Activated naive CD4-positive, alpha-beta T cell treated with anti-CD3 and anti-CD28 coated beads, Interleukin-2, amount 10 ng/mL, durations not matched to agents 7 days and 5 days (primary cell): ENCODE measurements at regions not wholly inside any gene's neighbourhood (a gene's known extent, or its start where the extent isn't known, plus 50 kb on each side); places are given as distances from the start of the nearest gene placed in this dataset.

ENCODE experiments used
- CTCF ChIA-PET: fragments of 350-600 bp; sonication (Branson Sonifier 250); formaldehyde crosslinking; loops from one replicate; lab custom pipeline; 2021; ENCODE audit warnings: antibody characterized with exemption; lab: Charles Lee
- DNase-seq: peaks from one replicate; pipeline ENCODE4 v3.0.0-alpha.2; 2020
- H3K27ac Mint-ChIP-seq: one replicate; pipeline ENCODE4 v1.8.0; 2021; ENCODE audit warnings: mild to moderate bottlenecking, moderate library complexity, mixed read lengths
- H3K27me3 Mint-ChIP-seq: one replicate; pipeline ENCODE4 v1.8.0; 2021; ENCODE audit warnings: mild to moderate bottlenecking, mixed read lengths
- H3K36me3 Mint-ChIP-seq: one replicate; pipeline ENCODE4 v1.8.0; 2021; ENCODE audit warnings: mixed read lengths
- H3K4me1 Mint-ChIP-seq: one replicate; pipeline ENCODE4 v1.8.0; 2021; ENCODE audit warnings: mixed read lengths
- H3K4me3 Mint-ChIP-seq: one replicate; pipeline ENCODE4 v1.8.0; 2021; ENCODE audit warnings: mild to moderate bottlenecking, moderate library complexity, mixed read lengths
- H3K9me3 Mint-ChIP-seq: one replicate; pipeline ENCODE4 v1.8.0; 2021; ENCODE audit warnings: mixed read lengths

- no peak overlapping the region for H3K4me3 Mint-ChIP-seq
- peaks cover 26% of the 10 kb centered on the region for H3K36me3 Mint-ChIP-seq
- peaks cover 46% of the 10 kb centered on the region for H3K9me3 Mint-ChIP-seq
- H3K27ac Mint-ChIP-seq = no peak overlapping the region
- H3K27me3 Mint-ChIP-seq = peaks cover 40% of the 10 kb centered on the region
- peaks cover 37% of the 10 kb centered on the region for H3K4me1 Mint-ChIP-seq
- no peak for DNase-seq
- CTCF ChIA-PET = interaction anchor here (0.7 to 1.9 kb wide), 11 partner anchors 10 to 494 kb away, joined by 3 to 16 read pairs (median 4); no protein-coding TSS in a partner anchor
Observed at GRCh38 chr9:95726756-95727155, 148.7 kb upstream of the ERCC6L2 start.

- CTCF ChIA-PET = interaction anchor here (0.8 kb wide), 1 partner anchor 337 kb away, joined by 3 read pairs; no protein-coding TSS in a partner anchor
- no peak for DNase-seq
- Mint-ChIP-seq H3K27ac (peak overlapping the region; percentile 70), H3K4me3 (no peak overlapping the region), H3K4me1 (peaks cover 37% of the 10 kb centered on the region), H3K9me3 (peaks cover 42% of the 10 kb centered on the region), H3K36me3 (peaks cover 24% of the 10 kb centered on the region), H3K27me3 (peaks cover 30% of the 10 kb centered on the region)
Observed at GRCh38 chr9:95725045-95725444, 150.4 kb upstream of the ERCC6L2 start.

GRCh38 chr9:95724253-95724991, 151.1 kb upstream of the ERCC6L2 start:
- H3K4me3 Mint-ChIP-seq = peak overlapping the region; percentile 3
- peak overlapping the region; percentile 70 for H3K27ac Mint-ChIP-seq
- DNase-seq = peak; percentile 84
- peaks cover 24% of the 10 kb centered on the region for H3K36me3 Mint-ChIP-seq
- peaks cover 41% of the 10 kb centered on the region for H3K9me3 Mint-ChIP-seq
- peaks cover 27% of the 10 kb centered on the region for H3K27me3 Mint-ChIP-seq
- H3K4me1 Mint-ChIP-seq = peaks cover 37% of the 10 kb centered on the region
- CTCF ChIA-PET = interaction anchor here (0.8 kb wide), 1 partner anchor 338 kb away, joined by 3 read pairs; no protein-coding TSS in a partner anchor

- no peak for DNase-seq
- peaks cover 22% of the 10 kb centered on the region for H3K27me3 Mint-ChIP-seq
- CTCF ChIA-PET = no interaction called here
- peaks cover 43% of the 10 kb centered on the region for H3K9me3 Mint-ChIP-seq
- H3K27ac Mint-ChIP-seq = no peak overlapping the region
- H3K36me3 Mint-ChIP-seq = peaks cover 20% of the 10 kb centered on the region
- H3K4me3 Mint-ChIP-seq = no peak overlapping the region
- peaks cover 35% of the 10 kb centered on the region for H3K4me1 Mint-ChIP-seq
Observed at GRCh38 chr9:95722141-95722540, 153.3 kb upstream of the ERCC6L2 start.

- peaks cover 46% of the 10 kb centered on the region for H3K9me3 Mint-ChIP-seq
- peaks cover 35% of the 10 kb centered on the region for H3K4me1 Mint-ChIP-seq
- H3K27me3 Mint-ChIP-seq = peaks cover 17% of the 10 kb centered on the region
- H3K36me3 Mint-ChIP-seq = peaks cover 20% of the 10 kb centered on the region
- H3K4me3 Mint-ChIP-seq = no peak overlapping the region
- no peak overlapping the region for H3K27ac Mint-ChIP-seq
- no peak for DNase-seq
- CTCF ChIA-PET = no interaction called here
Observed at GRCh38 chr9:95721061-95721531, 154.4 kb upstream of the ERCC6L2 start.

GRCh38 chr9:95720496-95720895, 155.0 kb upstream of the ERCC6L2 start:
- Mint-ChIP-seq H3K27ac (no peak overlapping the region), H3K4me1 (peaks cover 29% of the 10 kb centered on the region), H3K9me3 (peaks cover 47% of the 10 kb centered on the region), H3K36me3 (peaks cover 17% of the 10 kb centered on the region), H3K27me3 (peaks cover 17% of the 10 kb centered on the region), H3K4me3 (no peak overlapping the region)
- CTCF ChIA-PET = no interaction called here
- no peak for DNase-seq

- no peak overlapping the region for H3K27ac Mint-ChIP-seq
Observed at GRCh38 chr9:95719354-95719753, 156.1 kb upstream of the ERCC6L2 start.

GRCh38 chr9:95718263-95718662, 157.2 kb upstream of the ERCC6L2 start:
- H3K27ac Mint-ChIP-seq = no peak overlapping the region
- H3K4me3 Mint-ChIP-seq = no peak overlapping the region
- H3K4me1 Mint-ChIP-seq = peaks cover 9% of the 10 kb centered on the region
- peaks cover 18% of the 10 kb centered on the region for H3K27me3 Mint-ChIP-seq
- H3K9me3 Mint-ChIP-seq = peaks cover 34% of the 10 kb centered on the region
- CTCF ChIA-PET = no interaction called here
- H3K36me3 Mint-ChIP-seq = peaks cover 11% of the 10 kb centered on the region
- no peak for DNase-seq

More at GRCh38 chr9:95719354-95719753, 156.1 kb upstream of the ERCC6L2 start:
- H3K27me3 Mint-ChIP-seq = peaks cover 17% of the 10 kb centered on the region
- H3K36me3 Mint-ChIP-seq = peaks cover 17% of the 10 kb centered on the region
- CTCF ChIA-PET = no interaction called here
- DNase-seq = no peak
- peaks cover 38% of the 10 kb centered on the region for H3K9me3 Mint-ChIP-seq
- H3K4me3 Mint-ChIP-seq = no peak overlapping the region
- H3K4me1 Mint-ChIP-seq = peaks cover 18% of the 10 kb centered on the region

- no peaks in the 10 kb centered on the region for H3K4me1 Mint-ChIP-seq
- CTCF ChIA-PET = interaction anchor here (0.5 kb wide), 1 partner anchor 11 kb away, joined by 4 read pairs; no protein-coding TSS in a partner anchor
- H3K36me3 Mint-ChIP-seq = peaks cover 4% of the 10 kb centered on the region
- no peak overlapping the region for H3K4me3 Mint-ChIP-seq
- H3K27me3 Mint-ChIP-seq = peaks cover 12% of the 10 kb centered on the region
- DNase-seq = no peak
- no peak overlapping the region for H3K27ac Mint-ChIP-seq
- peaks cover 27% of the 10 kb centered on the region for H3K9me3 Mint-ChIP-seq
Observed at GRCh38 chr9:95715868-95716435, 159.5 kb upstream of the ERCC6L2 start.

GRCh38 chr9:95710446-95710845, 165.0 kb upstream of the ERCC6L2 start:
- CTCF ChIA-PET = no interaction called here
- no peak for DNase-seq

GRCh38 chr9:95696701-95697100, 178.8 kb upstream of the ERCC6L2 start:
- Mint-ChIP-seq H3K4me1 (no peaks in the 10 kb centered on the region), H3K27ac (no peak overlapping the region), H3K4me3 (no peak overlapping the region), H3K27me3 (peaks cover 7% of the 10 kb centered on the region), H3K9me3 (peaks cover 17% of the 10 kb centered on the region), H3K36me3 (no peaks in the 10 kb centered on the region)
- DNase-seq = no peak
- CTCF ChIA-PET = interaction anchor here (0.6 kb wide), 1 partner anchor 621 kb away, joined by 3 read pairs; no protein-coding TSS in a partner anchor

More at GRCh38 chr9:95710446-95710845, 165.0 kb upstream of the ERCC6L2 start:
- H3K27ac Mint-ChIP-seq = no peak overlapping the region
- peaks cover 16% of the 10 kb centered on the region for H3K27me3 Mint-ChIP-seq
- no peak overlapping the region for H3K4me3 Mint-ChIP-seq
- H3K4me1 Mint-ChIP-seq = no peaks in the 10 kb centered on the region
- H3K9me3 Mint-ChIP-seq = peaks cover 5% of the 10 kb centered on the region
- peaks cover 2% of the 10 kb centered on the region for H3K36me3 Mint-ChIP-seq

GRCh38 chr9:95691435-95691834, 174.7 kb upstream of the PTCH1 start:
- no peaks in the 10 kb centered on the region for H3K36me3 Mint-ChIP-seq

GRCh38 chr9:95689669-95690068, 172.9 kb upstream of the PTCH1 start:
- H3K36me3 Mint-ChIP-seq = no peaks in the 10 kb centered on the region
- H3K27me3 Mint-ChIP-seq = peaks cover 18% of the 10 kb centered on the region
- peaks cover 5% of the 10 kb centered on the region for H3K9me3 Mint-ChIP-seq
- no peaks in the 10 kb centered on the region for H3K4me1 Mint-ChIP-seq
- no peak overlapping the region for H3K27ac Mint-ChIP-seq
- CTCF ChIA-PET = no interaction called here
- H3K4me3 Mint-ChIP-seq = no peak overlapping the region
- DNase-seq = no peak

More at GRCh38 chr9:95691435-95691834, 174.7 kb upstream of the PTCH1 start:
- H3K27me3 Mint-ChIP-seq = peaks cover 18% of the 10 kb centered on the region
- DNase-seq = no peak
- H3K4me3 Mint-ChIP-seq = no peak overlapping the region
- CTCF ChIA-PET = interaction anchor here (1.4 kb wide), 1 partner anchor 541 kb away, joined by 4 read pairs; no protein-coding TSS in a partner anchor
- H3K4me1 Mint-ChIP-seq = no peaks in the 10 kb centered on the region
- H3K9me3 Mint-ChIP-seq = peaks cover 11% of the 10 kb centered on the region
- no peak overlapping the region for H3K27ac Mint-ChIP-seq

- H3K36me3 Mint-ChIP-seq = peaks cover 5% of the 10 kb centered on the region
- H3K4me3 Mint-ChIP-seq = no peak overlapping the region
- H3K27ac Mint-ChIP-seq = no peak overlapping the region
- peaks cover 19% of the 10 kb centered on the region for H3K4me1 Mint-ChIP-seq
- CTCF ChIA-PET = no interaction called here
- peaks cover 19% of the 10 kb centered on the region for H3K9me3 Mint-ChIP-seq
- no peak for DNase-seq
- peaks cover 7% of the 10 kb centered on the region for H3K27me3 Mint-ChIP-seq
Observed at GRCh38 chr9:95684516-95684915, 167.7 kb upstream of the PTCH1 start.
